GM13977 (cell line): ENCODE measurements at regions not wholly inside any gene's neighbourhood (a gene's known extent, or its start where the extent isn't known, plus 50 kb on each side); places are given as distances from the start of the nearest gene placed in this dataset.
"Not testable (repeated sequence)": the region's sequence is repeated elsewhere in the genome, so short reads cannot be mapped to it uniquely, and the experiment has no call there.

ENCODE experiments used
- DNase-seq: peaks from one replicate; pipeline ENCODE4 v3.0.0; 2012; ENCODE audit warnings: low spot score
- in situ Hi-C: fragments of 300-500 bp; cut with MboI; formaldehyde crosslinking; loops from one replicate; pipeline ENCODE4 v1.12.0; 2022; ENCODE audit warnings: low sequenced_read_pairs, low pct_unique_long_range_greater_than_20kb, mixed read lengths, inconsistent platforms; ENCODE audit not compliant: unreplicated experiment
- TF ChIP-seq, protein P1 (sequence below): IDR thresholded peaks from 2 replicates; pipeline ENCODE4 v1.5.1; 2012; ENCODE audit warnings: mild to moderate bottlenecking, control low read depth; ENCODE audit not compliant: insufficient read depth; ENCODE audit errors: extremely low read depth, missing control alignments

DNA sequence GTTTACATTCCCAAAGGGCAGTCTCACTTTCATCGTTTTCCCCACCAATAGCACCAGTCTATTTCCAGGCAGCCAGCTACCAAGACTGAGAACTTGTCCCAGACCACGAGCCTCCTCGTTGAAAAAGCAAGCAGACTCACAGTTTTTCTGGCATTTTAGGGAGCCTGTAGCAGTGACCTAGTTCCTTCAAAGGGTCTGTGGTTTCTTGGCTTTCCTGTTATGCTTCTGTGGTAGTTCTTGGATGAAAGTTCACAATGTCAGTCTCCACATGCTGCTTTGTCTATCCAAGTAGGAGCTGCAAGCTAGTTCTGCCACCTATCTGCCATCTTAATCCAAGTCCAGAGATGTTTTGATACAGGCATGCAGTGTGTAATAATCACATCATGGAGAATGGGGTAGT lies 151.6 kb upstream of the ZC4H2 start:
- in situ Hi-C loops = no loop called here
- no peak for DNase-seq
- TF ChIP-seq, protein P1, sequence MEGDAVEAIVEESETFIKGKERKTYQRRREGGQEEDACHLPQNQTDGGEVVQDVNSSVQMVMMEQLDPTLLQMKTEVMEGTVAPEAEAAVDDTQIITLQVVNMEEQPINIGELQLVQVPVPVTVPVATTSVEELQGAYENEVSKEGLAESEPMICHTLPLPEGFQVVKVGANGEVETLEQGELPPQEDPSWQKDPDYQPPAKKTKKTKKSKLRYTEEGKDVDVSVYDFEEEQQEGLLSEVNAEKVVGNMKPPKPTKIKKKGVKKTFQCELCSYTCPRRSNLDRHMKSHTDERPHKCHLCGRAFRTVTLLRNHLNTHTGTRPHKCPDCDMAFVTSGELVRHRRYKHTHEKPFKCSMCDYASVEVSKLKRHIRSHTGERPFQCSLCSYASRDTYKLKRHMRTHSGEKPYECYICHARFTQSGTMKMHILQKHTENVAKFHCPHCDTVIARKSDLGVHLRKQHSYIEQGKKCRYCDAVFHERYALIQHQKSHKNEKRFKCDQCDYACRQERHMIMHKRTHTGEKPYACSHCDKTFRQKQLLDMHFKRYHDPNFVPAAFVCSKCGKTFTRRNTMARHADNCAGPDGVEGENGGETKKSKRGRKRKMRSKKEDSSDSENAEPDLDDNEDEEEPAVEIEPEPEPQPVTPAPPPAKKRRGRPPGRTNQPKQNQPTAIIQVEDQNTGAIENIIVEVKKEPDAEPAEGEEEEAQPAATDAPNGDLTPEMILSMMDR = no peak

DNA sequence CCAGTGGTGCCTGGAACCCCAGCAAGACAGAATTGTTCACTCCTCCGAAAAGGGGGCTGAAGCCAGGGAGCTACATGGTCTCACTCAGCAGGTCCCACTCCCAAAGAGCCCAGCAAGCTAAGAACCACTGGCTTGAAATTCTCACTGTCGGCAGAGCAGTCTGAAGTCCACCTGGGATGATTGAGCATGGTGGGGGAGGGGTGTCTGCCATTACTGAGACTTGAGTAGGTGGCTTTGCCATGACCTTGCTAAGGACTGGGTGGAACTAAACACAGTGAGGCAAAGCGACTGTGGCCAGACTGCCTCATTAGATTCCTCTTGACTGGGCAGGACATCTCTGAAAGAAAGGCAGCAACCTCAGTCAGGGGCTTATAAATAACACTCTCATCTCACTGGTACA lies 122.6 kb upstream of the ZC4H2 start:
- no peak for DNase-seq
- in situ Hi-C loops = no loop called here
- TF ChIP-seq, protein P1 = no peak

GRCh38 chrX:65093658-65094057 lies 117.4 kb upstream of the ZC4H2 start:
- TF ChIP-seq, protein P1 = no peak
- no peak for DNase-seq
- in situ Hi-C loops = no loop called here

- in situ Hi-C loops = no loop called here
- DNase-seq = no peak
- TF ChIP-seq, protein P1 = no peak
Observed at GRCh38 chrX:65073233-65073632, 97.0 kb upstream of the ZC4H2 start.

GRCh38 chrX:65072590-65072989 lies 96.3 kb upstream of the ZC4H2 start:
- in situ Hi-C loops = no loop called here
- DNase-seq = no peak
- TF ChIP-seq, protein P1 = no peak

DNA sequence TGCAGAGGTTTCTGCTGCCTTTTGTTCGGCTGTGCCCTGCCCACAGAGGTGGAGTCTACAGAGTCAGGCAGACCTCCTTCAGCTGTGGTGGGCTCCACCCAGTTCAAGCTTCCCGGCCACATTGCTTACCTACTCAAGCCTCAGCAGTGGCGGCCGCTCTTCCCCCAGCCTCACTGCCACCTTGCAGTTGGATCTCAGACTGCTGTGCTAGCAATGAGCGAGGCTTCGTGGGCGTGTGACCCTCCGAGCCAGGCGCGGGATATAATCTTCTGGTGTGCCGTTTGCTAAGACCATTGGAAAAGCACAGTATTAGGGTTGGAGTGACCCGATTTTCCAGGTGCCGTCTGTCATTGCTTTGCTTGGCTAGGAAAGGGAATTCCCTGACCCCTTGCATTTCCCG lies 82.4 kb upstream of the ZC4H2 start:
- in situ Hi-C loops, DNase-seq: not testable (repeated sequence)

GRCh38 chrX:65045001-65045400 lies 68.8 kb upstream of the ZC4H2 start:
- no peak for DNase-seq
- TF ChIP-seq, protein P1 = no peak
- in situ Hi-C loops = no loop called here

GRCh38 chrX:65035446-65035770 lies 59.2 kb upstream of the ZC4H2 start:
- in situ Hi-C loops = no loop called here
- DNase-seq = no peak
- TF ChIP-seq, protein P1 = no peak
